B cell (primary cell): ENCODE measurements at regions not wholly inside any gene's neighbourhood (a gene's known extent, or its start where the extent isn't known, plus 50 kb on each side); places are given as distances from the start of the nearest gene placed in this dataset.
A peak's percentile ranks its signal among the peaks of the same experiment; 100 is the strongest.

Experiments used
- ATAC-seq: fragments of 200-7000 bp; cut with Tn5 transposase; one replicate; pipeline ENCODE4 v1.10.0; 2021; ENCODE audit warnings: low read depth, mild to moderate bottlenecking, moderate number of reproducible peaks, moderate library complexity
- CTCF ChIA-PET: fragments of 350-600 bp; sonication (Branson Sonifier 250); formaldehyde crosslinking; loops from one replicate; lab custom pipeline; 2021; ENCODE audit warnings: antibody characterized with exemption, inconsistent platforms; lab: Charles Lee
- POLR2A ChIA-PET: fragments of 350-600 bp; sonication (Branson Sonifier 250); formaldehyde crosslinking; loops from one replicate; lab custom pipeline; 2021; ENCODE audit warnings: antibody characterized with exemption; lab: Charles Lee
- DNase-seq: peaks from one replicate; pipeline ENCODE4 v3.0.0; 2013
- H2AFZ ChIP-seq: 2 replicates; pipeline ENCODE4 v1.6.1; 2012; ENCODE audit warnings: mild to moderate bottlenecking, low read depth, low read length; ENCODE audit not compliant: insufficient read depth, poor library complexity, severe bottlenecking
- H3K27ac ChIP-seq, 2 donors: 1 replicate in 1 of 2; 2 replicates in 1 of 2; pipeline ENCODE4 v1.5.1; 2012 to 2013; ENCODE audit warnings: low read length in 2 of 2, mild to moderate bottlenecking in 2 of 2, moderate library complexity in 1 of 2
- H3K27me3 ChIP-seq, 4 experiments: fragments of 200-600 bp in 1 of 4; sonication (generic) in 1 of 4; replicated peaks in 1 of 4; 1 replicate in 2 of 4; 2 replicates in 2 of 4; pipeline versions ENCODE4 v1.6.1 to v1.7.0; 2013 to 2016; ENCODE audit warnings: low read length in 3 of 4, mild to moderate bottlenecking in 2 of 4, mixed read lengths in 1 of 4, moderate library complexity in 1 of 4; ENCODE audit not compliant: insufficient read depth in 4 of 4, control insufficient read depth in 3 of 4; ENCODE audit errors: control extremely low read depth in 1 of 4
- H3K36me3 ChIP-seq, 2 experiments: replicated peaks in 1 of 2; 1 replicate in 1 of 2; 2 replicates in 1 of 2; pipeline versions ENCODE4 v1.6.1 to v1.7.1; 2013; ENCODE audit warnings: low read length in 1 of 2; ENCODE audit not compliant: insufficient read depth in 2 of 2, control insufficient read depth in 1 of 2; ENCODE audit errors: control extremely low read depth in 1 of 2, extremely low read depth in 1 of 2
- H3K4me1 ChIP-seq, 2 donors: fragments of 200-600 bp in 1 of 2; sonication (generic) in 1 of 2; 1 replicate in 1 of 2; 2 replicates in 1 of 2; pipeline versions ENCODE4 v1.5.1 to v1.6.1; 2013 to 2017; ENCODE audit warnings: low read length in 2 of 2; ENCODE audit not compliant: control insufficient read depth in 2 of 2, insufficient read depth in 2 of 2
- H3K4me2 ChIP-seq: replicated peaks from 2 replicates; pipeline ENCODE3; 2012; ENCODE audit warnings: mild to moderate bottlenecking, low read depth, low read length; ENCODE audit not compliant: poor library complexity, severe bottlenecking
- H3K4me3 ChIP-seq, 5 experiments: fragments of 200-600 bp in 1 of 5; sonication (generic) in 1 of 5; 1 replicate in 3 of 5; 2 replicates in 2 of 5; pipeline versions ENCODE4 v1.5.1 to v1.7.0; 2011 to 2016; ENCODE audit warnings: low read length in 4 of 5, mild to moderate bottlenecking in 4 of 5, low read depth in 2 of 5, control low read depth in 1 of 5, moderate library complexity in 1 of 5; ENCODE audit not compliant: insufficient read depth in 1 of 5; ENCODE audit errors: control extremely low read depth in 1 of 5, extremely low read depth in 1 of 5
- H3K79me2 ChIP-seq: fragments of 200-600 bp; sonication (generic); one replicate; pipeline ENCODE4 v1.6.0; 2016; ENCODE audit warnings: low read length; ENCODE audit not compliant: control insufficient read depth, insufficient read depth
- H3K9ac ChIP-seq: fragments of 200-600 bp; sonication (generic); 2 replicates; pipeline ENCODE4 v1.6.1; 2017; ENCODE audit warnings: mild to moderate bottlenecking, low read length, moderate library complexity
- H3K9me3 ChIP-seq, 3 donors: one replicate each; pipeline versions ENCODE4 v1.6.1 to v1.7.1; 2013; ENCODE audit warnings: low read length in 2 of 3; ENCODE audit not compliant: control insufficient read depth in 2 of 3, insufficient read depth in 1 of 3; ENCODE audit errors: control extremely low read depth in 1 of 3
- H4K20me1 ChIP-seq: 2 replicates; pipeline ENCODE4 v1.6.0; 2012; ENCODE audit warnings: mild to moderate bottlenecking, low read length; ENCODE audit not compliant: insufficient read depth, control insufficient read depth, poor library complexity, severe bottlenecking
- H3K27ac Mint-ChIP-seq: one replicate; pipeline ENCODE4 v1.8.0; 2021; ENCODE audit warnings: mixed read lengths
- H3K27me3 Mint-ChIP-seq: one replicate; pipeline ENCODE4 v1.8.0; 2021; ENCODE audit warnings: mixed read lengths
- H3K4me1 Mint-ChIP-seq: one replicate; pipeline ENCODE4 v1.8.0; 2021; ENCODE audit warnings: mixed read lengths
- H3K4me3 Mint-ChIP-seq: one replicate; pipeline ENCODE4 v1.8.0; 2021; ENCODE audit warnings: mixed read lengths
- H3K9me3 Mint-ChIP-seq: one replicate; pipeline ENCODE4 v1.8.0; 2022; ENCODE audit warnings: mixed read lengths; ENCODE audit not compliant: insufficient read depth
- CTCF ChIP-seq: fragments of 200-600 bp; IDR thresholded peaks from one replicate; pipeline ENCODE4 v1.8.0; 2022; ENCODE audit warnings: antibody characterized with exemption, mild to moderate bottlenecking
- EZH2 ChIP-seq: IDR thresholded peaks from 2 replicates; pipeline ENCODE4 v1.6.1; 2012; ENCODE audit warnings: borderline replicate concordance, low read depth, mild to moderate bottlenecking, moderate library complexity, low read length; ENCODE audit not compliant: insufficient read depth, poor library complexity, severe bottlenecking
- WGBS: methylation state at CpG from one replicate; pipeline ENCODE4 v1.1.5; 2013; ENCODE audit warnings: missing lambda C conversion rate; ENCODE audit not compliant: insufficient coverage; 5-methylcytosine and 5-hydroxymethylcytosine counted together
- intact Hi-C: fragments of 100-400 bp; cut with micrococcal nuclease; formaldehyde crosslinking; loops from one replicate; pipeline ENCODE4 v1.10.0; 2022

GRCh38 chr5:7970816-7971215 is 101.9 kb downstream of the MTRR start:
- ChIA-PET CTCF (interaction anchor here (0.8 to 1.7 kb wide), 2 partner anchors 42 to 145 kb away, joined by 3 to 6 read pairs; no protein-coding TSS in a partner anchor), POLR2A (no interaction called here)
- Histone ChIP-seq H3K9ac (no peak overlapping the region), H3K4me3 (no peak overlapping the region), H3K9me3 (peaks cover 0 to 3% (median 0%) of the 10 kb centered on the region in 3 donors), H3K27ac (peak overlapping the region; percentile 39 to 55), H2AFZ (peak overlapping the region; percentile 23), H3K4me2 (peak overlapping the region; percentile 43), H3K4me1 (peaks cover 9 to 16% of the 10 kb centered on the region in 2 donors), H3K36me3 (no peaks in the 10 kb centered on the region), H4K20me1 (no peaks in the 10 kb centered on the region), H3K79me2 (no peaks in the 10 kb centered on the region), H3K27me3 (no peaks in the 10 kb centered on the region)
- DNase-seq (peak; percentile 20), ATAC-seq (peak; percentile 43)
- H3K4me1 Mint-ChIP-seq, result peaks cover 22% of the 10 kb centered on the region
- TF ChIP-seq CTCF, result no peak
- no peak for TF ChIP-seq EZH2
- WGBS, result no CpG with 5 or more reads among the region's 3 CpGs
- H3K27ac Mint-ChIP-seq, result peak overlapping the region; percentile 64
- no peaks in the 10 kb centered on the region for H3K9me3 Mint-ChIP-seq
- intact Hi-C loops, result no loop called here
- H3K4me3 Mint-ChIP-seq, result peak overlapping the region; percentile 62
- peaks cover 3% of the 10 kb centered on the region for H3K27me3 Mint-ChIP-seq

- Mint-ChIP-seq H3K27me3 (peaks cover 3% of the 10 kb centered on the region), H3K9me3 (no peaks in the 10 kb centered on the region), H3K27ac (no peak overlapping the region), H3K4me1 (peaks cover 8% of the 10 kb centered on the region), H3K4me3 (no peak overlapping the region)
- H2AFZ ChIP-seq, result no peak overlapping the region
- no peak overlapping the region for H3K4me2 ChIP-seq
- no peak overlapping the region for H3K4me3 ChIP-seq
- no peak overlapping the region for H3K9ac ChIP-seq
- ATAC-seq (no peak), DNase-seq (no peak)
- WGBS, result 93% methylated on average over 3 of the region's 5 CpGs
- peaks cover 0 to under 1% of the 10 kb centered on the region in 2 donors for H3K4me1 ChIP-seq
- no peaks in the 10 kb centered on the region for H4K20me1 ChIP-seq
- no peaks in the 10 kb centered on the region for H3K27me3 ChIP-seq
- no peaks in the 10 kb centered on the region for H3K36me3 ChIP-seq
- intact Hi-C loops, result no loop called here
- ChIA-PET CTCF (no interaction called here), POLR2A (no interaction called here)
- no peaks in the 10 kb centered on the region for H3K79me2 ChIP-seq
- peaks cover 0 to 6% (median 0%) of the 10 kb centered on the region in 3 donors for H3K9me3 ChIP-seq
- H3K27ac ChIP-seq, result no peak overlapping the region
- TF ChIP-seq CTCF (no peak), EZH2 (no peak)
Observed at GRCh38 chr5:7976411-7977190, 107.7 kb downstream of the MTRR start.
